Thoracic aorta (tissue), 2 donors: ENCODE measurements at regions not wholly inside any gene's neighbourhood (a gene's known extent, or its start where the extent isn't known, plus 50 kb on each side); places are given as distances from the start of the nearest gene placed in this dataset.
"Not testable (repeated sequence)": the region's sequence is repeated elsewhere in the genome, so short reads cannot be mapped to it uniquely, and the experiment has no call there.

Experiments used
- ATAC-seq: fragments of 150-250 bp; one replicate; pipeline ENCODE4 v1.8.0; 2017; ENCODE audit warnings: low read depth; ENCODE audit not compliant: insufficient number of reproducible peaks, low FRiP score
- DNase-seq: peaks from one replicate; pipeline ENCODE4 v3.0.0-alpha.2; 2020; ENCODE audit warnings: low spot score
- H3K27ac ChIP-seq, 2 donors: fragments of 200-600 bp; sonication (generic); 1 replicate in 1 of 2; 2 replicates in 1 of 2; pipeline ENCODE4 v1.5.1; 2016; ENCODE audit warnings: mild to moderate bottlenecking in 2 of 2, moderate library complexity in 2 of 2
- H3K27me3 ChIP-seq: fragments of 200-600 bp; sonication (generic); replicated peaks from 2 replicates; pipeline ENCODE4 v1.6.0; 2016; ENCODE audit warnings: mild to moderate bottlenecking; ENCODE audit not compliant: insufficient read depth
- H3K36me3 ChIP-seq: fragments of 200-600 bp; sonication (generic); one replicate; pipeline ENCODE4 v1.5.1; 2016
- H3K4me1 ChIP-seq, 2 donors: fragments of 200-600 bp; sonication (generic); 1 replicate in 1 of 2; 2 replicates in 1 of 2; pipeline versions ENCODE4 v1.5.1 to v1.6.0; 2016; ENCODE audit warnings: low read depth in 2 of 2, mild to moderate bottlenecking in 1 of 2; ENCODE audit not compliant: control insufficient read depth in 1 of 2
- H3K4me3 ChIP-seq: fragments of 200-600 bp; sonication (generic); 2 replicates; pipeline ENCODE4 v1.5.1; 2016; ENCODE audit warnings: mild to moderate bottlenecking
- H3K9me3 ChIP-seq: fragments of 200-600 bp; sonication (generic); 2 replicates; pipeline ENCODE4 v1.5.1; 2016
- TF ChIP-seq, protein P1 (sequence below): fragments of 200-600 bp; sonication (generic); IDR thresholded peaks from one replicate; pipeline ENCODE4 v1.5.1; 2019; ENCODE audit warnings: antibody characterized with exemption

DNA sequence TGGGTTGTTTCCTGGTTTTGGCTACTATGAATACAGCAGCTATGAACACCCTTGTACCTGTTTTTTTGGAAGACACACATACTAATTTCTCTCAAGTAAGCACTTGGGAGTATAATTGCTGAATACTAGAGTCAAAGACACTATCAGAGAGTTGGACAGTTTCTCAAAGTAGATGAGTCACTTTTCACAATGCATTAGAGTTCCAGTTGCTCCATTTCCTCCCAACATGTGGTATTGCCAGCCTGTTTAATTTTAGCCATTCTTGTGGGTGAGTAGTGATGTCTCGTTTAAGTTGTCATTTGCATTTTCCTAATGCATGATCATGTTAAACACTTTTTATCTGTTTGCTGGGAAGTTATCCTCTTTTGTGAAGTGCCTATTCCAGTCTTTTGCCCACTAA, 81.6 kb upstream of the GDNF start:
- Histone ChIP-seq H3K4me1 (no peaks in the 10 kb centered on the region), H3K4me3 (no peak overlapping the region), H3K9me3 (no peaks in the 10 kb centered on the region), H3K27me3 (no peaks in the 10 kb centered on the region), H3K27ac (no peak overlapping the region), H3K36me3 (no peaks in the 10 kb centered on the region)
- no peak for ATAC-seq
- DNase-seq = no peak
- TF ChIP-seq, protein P1, sequence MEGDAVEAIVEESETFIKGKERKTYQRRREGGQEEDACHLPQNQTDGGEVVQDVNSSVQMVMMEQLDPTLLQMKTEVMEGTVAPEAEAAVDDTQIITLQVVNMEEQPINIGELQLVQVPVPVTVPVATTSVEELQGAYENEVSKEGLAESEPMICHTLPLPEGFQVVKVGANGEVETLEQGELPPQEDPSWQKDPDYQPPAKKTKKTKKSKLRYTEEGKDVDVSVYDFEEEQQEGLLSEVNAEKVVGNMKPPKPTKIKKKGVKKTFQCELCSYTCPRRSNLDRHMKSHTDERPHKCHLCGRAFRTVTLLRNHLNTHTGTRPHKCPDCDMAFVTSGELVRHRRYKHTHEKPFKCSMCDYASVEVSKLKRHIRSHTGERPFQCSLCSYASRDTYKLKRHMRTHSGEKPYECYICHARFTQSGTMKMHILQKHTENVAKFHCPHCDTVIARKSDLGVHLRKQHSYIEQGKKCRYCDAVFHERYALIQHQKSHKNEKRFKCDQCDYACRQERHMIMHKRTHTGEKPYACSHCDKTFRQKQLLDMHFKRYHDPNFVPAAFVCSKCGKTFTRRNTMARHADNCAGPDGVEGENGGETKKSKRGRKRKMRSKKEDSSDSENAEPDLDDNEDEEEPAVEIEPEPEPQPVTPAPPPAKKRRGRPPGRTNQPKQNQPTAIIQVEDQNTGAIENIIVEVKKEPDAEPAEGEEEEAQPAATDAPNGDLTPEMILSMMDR = no peak

DNA sequence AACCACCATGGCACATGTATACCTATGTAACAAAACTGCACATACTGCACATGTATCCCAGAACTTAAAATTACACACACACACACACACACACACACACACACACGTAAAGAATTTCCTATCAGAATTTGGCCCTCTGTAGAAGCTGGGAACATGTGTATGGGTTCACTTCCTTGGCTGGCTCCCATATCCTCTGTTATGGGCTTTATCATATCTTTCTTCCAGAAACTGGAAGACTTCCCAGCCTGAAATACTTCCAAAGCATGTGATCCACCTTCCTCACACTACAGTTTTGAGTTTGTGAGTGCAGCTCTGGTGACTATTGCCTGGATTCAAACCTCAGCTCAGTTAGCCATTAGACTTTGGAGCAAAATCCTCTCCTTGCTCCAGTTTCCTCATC, 78.6 kb upstream of the GDNF start:
- TF ChIP-seq, protein P1 = no peak
- Histone ChIP-seq H3K9me3 (no peaks in the 10 kb centered on the region), H3K27me3 (no peaks in the 10 kb centered on the region), H3K4me1 (no peaks in the 10 kb centered on the region), H3K27ac (no peak overlapping the region), H3K4me3 (no peak overlapping the region), H3K36me3 (no peaks in the 10 kb centered on the region)
- DNase-seq = no peak
- ATAC-seq = no peak

DNA sequence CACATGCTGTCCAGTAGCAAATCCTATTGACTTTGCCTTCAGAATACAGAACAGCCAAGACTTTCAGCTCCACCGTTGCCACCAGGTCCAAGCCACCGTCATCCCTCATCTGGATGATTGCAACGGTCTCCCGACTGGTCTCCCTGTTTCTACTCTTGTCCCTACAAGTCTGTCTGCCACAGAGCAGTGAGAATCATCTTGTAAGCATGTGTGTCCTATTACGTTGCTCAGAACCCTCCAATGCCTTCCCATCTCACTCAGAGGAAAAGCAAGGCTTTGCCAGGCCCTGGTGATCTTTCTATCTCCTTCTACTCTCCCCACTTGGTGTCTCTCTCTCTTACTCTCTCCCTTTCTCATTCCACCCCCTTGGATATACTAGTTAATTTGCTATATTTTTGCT, 76.7 kb upstream of the GDNF start:
- no peak for ATAC-seq
- Histone ChIP-seq H3K36me3 (no peaks in the 10 kb centered on the region), H3K4me3 (no peak overlapping the region), H3K27me3 (no peaks in the 10 kb centered on the region), H3K4me1 (no peaks in the 10 kb centered on the region), H3K27ac (no peak overlapping the region), H3K9me3 (no peaks in the 10 kb centered on the region)
- TF ChIP-seq, protein P1 = no peak
- DNase-seq = no peak

- DNase-seq (no peak), ATAC-seq (no peak)
- Histone ChIP-seq H3K9me3 (no peaks in the 10 kb centered on the region), H3K4me3 (no peak overlapping the region), H3K4me1 (no peaks in the 10 kb centered on the region), H3K27ac (no peak overlapping the region), H3K27me3 (no peaks in the 10 kb centered on the region), H3K36me3 (no peaks in the 10 kb centered on the region)
- TF ChIP-seq, protein P1 = no peak
Measured at GRCh38 chr5:37915097-37915736, 75.4 kb upstream of the GDNF start.

DNA sequence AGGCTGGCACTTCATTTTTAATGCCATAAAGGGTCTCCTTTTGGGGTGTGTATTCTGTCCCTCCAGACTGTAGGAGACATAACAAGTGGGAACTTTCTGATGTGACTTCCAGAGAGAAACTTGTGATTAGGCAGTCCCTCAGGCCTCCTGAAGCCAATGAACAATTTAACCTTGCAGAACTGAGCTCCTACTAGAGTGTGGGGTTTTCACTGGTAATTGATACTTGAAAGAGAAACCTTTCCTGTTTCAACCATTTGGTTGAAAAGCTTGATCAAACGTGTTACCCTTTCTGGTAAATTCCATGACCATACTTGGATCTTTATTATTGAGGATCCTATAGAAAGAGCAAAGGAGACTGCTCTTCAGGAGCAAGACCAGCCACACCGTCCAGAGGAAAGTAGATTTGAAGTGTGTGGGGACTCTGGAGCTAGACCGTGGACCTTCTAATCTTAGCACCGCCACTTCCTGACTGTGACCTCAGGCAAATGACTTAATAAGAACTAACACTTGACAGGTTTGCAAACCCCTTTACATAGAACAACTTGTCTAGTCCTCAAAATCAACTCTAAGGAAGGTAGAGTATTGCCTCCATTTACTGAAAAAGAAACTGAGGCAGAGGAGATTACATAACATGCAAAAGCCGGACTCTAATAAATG, 69.9 kb upstream of the GDNF start:
- not testable (repeated sequence) for DNase-seq, H3K36me3 ChIP-seq, H3K9me3 ChIP-seq, H3K27ac ChIP-seq, H3K4me1 ChIP-seq, H3K4me3 ChIP-seq, H3K27me3 ChIP-seq, ATAC-seq

DNA sequence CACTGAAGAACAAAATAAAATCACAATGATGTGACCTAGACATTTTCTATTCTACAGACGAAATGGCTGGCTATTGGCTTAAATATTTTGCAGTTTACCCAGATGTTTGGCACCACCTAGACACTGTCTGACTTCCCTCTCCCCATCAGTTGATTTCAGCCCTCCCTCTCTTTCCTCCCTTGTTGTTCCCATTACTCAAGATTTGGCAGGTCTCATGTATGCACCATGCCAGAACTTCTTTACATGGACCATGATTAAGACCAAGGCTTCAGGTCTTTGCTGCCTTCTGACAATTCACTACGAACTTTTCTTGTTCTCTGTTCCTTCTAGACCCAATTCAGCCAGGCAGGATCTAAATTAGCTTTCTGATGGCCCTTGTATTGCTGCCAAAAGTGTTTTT, 66.6 kb upstream of the GDNF start:
- no peak overlapping the region for H3K4me3 ChIP-seq
- H3K36me3 ChIP-seq = no peaks in the 10 kb centered on the region
- no peaks in the 10 kb centered on the region for H3K4me1 ChIP-seq
- H3K27ac ChIP-seq = no peak overlapping the region
- no peaks in the 10 kb centered on the region for H3K27me3 ChIP-seq
- ATAC-seq = no peak
- TF ChIP-seq, protein P1 = no peak
- no peak for DNase-seq
- H3K9me3 ChIP-seq = no peaks in the 10 kb centered on the region
